ENCODE measurements at regions not wholly inside any gene's neighbourhood (a gene's known extent, or its start where the extent isn't known, plus 50 kb on each side); places are given as distances from the start of the nearest gene placed in this dataset.

DNA sequence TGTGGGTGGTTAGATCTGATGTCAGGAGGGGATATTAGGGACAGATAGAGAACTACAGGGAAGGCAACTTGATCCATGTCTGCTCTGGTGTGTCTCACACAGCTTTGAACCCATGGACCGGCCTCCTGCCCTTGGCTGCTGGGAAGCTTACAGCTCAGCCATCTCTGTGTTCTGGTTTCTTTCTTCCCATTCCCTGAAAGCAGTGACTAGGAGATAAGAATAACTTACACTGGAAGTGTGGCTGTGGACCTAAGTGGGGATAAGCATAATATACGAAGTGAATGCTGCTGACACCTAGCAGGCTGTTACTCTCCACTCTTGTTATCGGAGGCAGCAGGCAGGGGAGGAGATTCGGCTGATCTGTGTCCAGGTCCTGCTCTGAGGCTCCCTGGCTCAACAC lies 282.3 kb upstream of the TUT7 start (continued):
- no peak for TF ChIP-seq ZNF592 (IDR thresholded peaks at IDR 0.05)
- no peak for TF ChIP-seq ZNF551 (CRISPR knock-in tag; IDR thresholded peaks at IDR 0.05)
- TF ChIP-seq SMARCB1 (IDR thresholded peaks at IDR 0.05; ENCODE audit: insufficient read length, low read depth), result no peak
- TF ChIP-seq HDAC3 (IDR thresholded peaks at IDR 0.05; ENCODE audit: borderline replicate concordance, partially characterized antibody), result no peak
- no peak for TF ChIP-seq CHD1 (IDR thresholded peaks at IDR 0.05; ENCODE audit: low read length)
- TF ChIP-seq LCOR (CRISPR knock-in tag; IDR thresholded peaks at IDR 0.05), result no peak
- TF ChIP-seq CBX2 (IDR thresholded peaks at IDR 0.05; ENCODE audit: insufficient read depth, low read length, poor library complexity, severe bottlenecking), result no peak
- no peak for TF ChIP-seq PHB (CRISPR knock-in tag; IDR thresholded peaks at IDR 0.05)
- TF ChIP-seq MXI1 (IDR thresholded peaks at IDR 0.05; ENCODE audit: low read depth, low read length), result no peak
- TF ChIP-seq CXXC5 (CRISPR knock-in tag; IDR thresholded peaks at IDR 0.05), result no peak
- no peak for TF ChIP-seq KAT2B (IDR thresholded peaks at IDR 0.05; ENCODE audit: low read depth, low read length)
- no peak for TF ChIP-seq BRD4 (IDR thresholded peaks at IDR 0.05)
- 0 out of 2 replicates have a peak, but pooled peaks have one; percentile 15 for TF ChIP-seq MTA2 (IDR thresholded peaks at IDR 0.05; ENCODE audit: low read depth)
- TF ChIP-seq, protein P1, sequence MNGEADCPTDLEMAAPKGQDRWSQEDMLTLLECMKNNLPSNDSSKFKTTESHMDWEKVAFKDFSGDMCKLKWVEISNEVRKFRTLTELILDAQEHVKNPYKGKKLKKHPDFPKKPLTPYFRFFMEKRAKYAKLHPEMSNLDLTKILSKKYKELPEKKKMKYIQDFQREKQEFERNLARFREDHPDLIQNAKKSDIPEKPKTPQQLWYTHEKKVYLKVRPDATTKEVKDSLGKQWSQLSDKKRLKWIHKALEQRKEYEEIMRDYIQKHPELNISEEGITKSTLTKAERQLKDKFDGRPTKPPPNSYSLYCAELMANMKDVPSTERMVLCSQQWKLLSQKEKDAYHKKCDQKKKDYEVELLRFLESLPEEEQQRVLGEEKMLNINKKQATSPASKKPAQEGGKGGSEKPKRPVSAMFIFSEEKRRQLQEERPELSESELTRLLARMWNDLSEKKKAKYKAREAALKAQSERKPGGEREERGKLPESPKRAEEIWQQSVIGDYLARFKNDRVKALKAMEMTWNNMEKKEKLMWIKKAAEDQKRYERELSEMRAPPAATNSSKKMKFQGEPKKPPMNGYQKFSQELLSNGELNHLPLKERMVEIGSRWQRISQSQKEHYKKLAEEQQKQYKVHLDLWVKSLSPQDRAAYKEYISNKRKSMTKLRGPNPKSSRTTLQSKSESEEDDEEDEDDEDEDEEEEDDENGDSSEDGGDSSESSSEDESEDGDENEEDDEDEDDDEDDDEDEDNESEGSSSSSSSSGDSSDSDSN (IDR thresholded peaks at IDR 0.05; ENCODE audit: borderline replicate concordance in 1 of 2, low read depth in 2 of 2, low read length in 2 of 2), result peak in 1 of 2 experiments; percentile 74; a peak in 1 of 4 replicates
- TF ChIP-seq, protein P2, sequence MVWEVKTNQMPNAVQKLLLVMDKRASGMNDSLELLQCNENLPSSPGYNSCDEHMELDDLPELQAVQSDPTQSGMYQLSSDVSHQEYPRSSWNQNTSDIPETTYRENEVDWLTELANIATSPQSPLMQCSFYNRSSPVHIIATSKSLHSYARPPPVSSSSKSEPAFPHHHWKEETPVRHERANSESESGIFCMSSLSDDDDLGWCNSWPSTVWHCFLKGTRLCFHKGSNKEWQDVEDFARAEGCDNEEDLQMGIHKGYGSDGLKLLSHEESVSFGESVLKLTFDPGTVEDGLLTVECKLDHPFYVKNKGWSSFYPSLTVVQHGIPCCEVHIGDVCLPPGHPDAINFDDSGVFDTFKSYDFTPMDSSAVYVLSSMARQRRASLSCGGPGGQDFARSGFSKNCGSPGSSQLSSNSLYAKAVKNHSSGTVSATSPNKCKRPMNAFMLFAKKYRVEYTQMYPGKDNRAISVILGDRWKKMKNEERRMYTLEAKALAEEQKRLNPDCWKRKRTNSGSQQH (CRISPR knock-in tag; IDR thresholded peaks at IDR 0.05), result no peak
- TF ChIP-seq, protein P3, sequence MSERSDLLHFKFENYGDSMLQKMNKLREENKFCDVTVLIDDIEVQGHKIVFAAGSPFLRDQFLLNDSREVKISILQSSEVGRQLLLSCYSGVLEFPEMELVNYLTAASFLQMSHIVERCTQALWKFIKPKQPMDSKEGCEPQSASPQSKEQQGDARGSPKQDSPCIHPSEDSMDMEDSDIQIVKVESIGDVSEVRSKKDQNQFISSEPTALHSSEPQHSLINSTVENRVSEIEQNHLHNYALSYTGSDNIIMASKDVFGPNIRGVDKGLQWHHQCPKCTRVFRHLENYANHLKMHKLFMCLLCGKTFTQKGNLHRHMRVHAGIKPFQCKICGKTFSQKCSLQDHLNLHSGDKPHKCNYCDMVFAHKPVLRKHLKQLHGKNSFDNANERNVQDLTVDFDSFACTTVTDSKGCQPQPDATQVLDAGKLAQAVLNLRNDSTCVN (CRISPR knock-in tag; IDR thresholded peaks at IDR 0.05), result no peak
- TF ChIP-seq NCOR1 (IDR thresholded peaks at IDR 0.05), result peak; percentile 33; the same call in 1 of the 2 replicates
- TF ChIP-seq TCF3 (CRISPR knock-in tag; IDR thresholded peaks at IDR 0.05), result peak; percentile 31
- TF ChIP-seq CBFA2T3 (IDR thresholded peaks at IDR 0.05), result peak; percentile 77
- TF ChIP-seq EP300 (IDR thresholded peaks at IDR 0.05; ENCODE audit: low read length), result peak; percentile 20; the same call in 1 of the 2 replicates
- TF ChIP-seq TSC22D4 (tag; IDR thresholded peaks at IDR 0.05), result no peak
- peak; percentile 61 for TF ChIP-seq TEAD4 (IDR thresholded peaks at IDR 0.05; ENCODE audit: low read length)
- TF ChIP-seq TEAD4 (CRISPR knock-in tag; IDR thresholded peaks at IDR 0.05; ENCODE audit: borderline replicate concordance), result no peak

Data from K562 (cell line).